Activated naive CD4-positive, alpha-beta T cell treated with anti-CD3 and anti-CD28 coated beads, Interleukin-2, amount 10 ng/mL, durations not matched to agents 7 days and 5 days (primary cell): ENCODE measurements at regions not wholly inside any gene's neighbourhood (a gene's known extent, or its start where the extent isn't known, plus 50 kb on each side); places are given as distances from the start of the nearest gene placed in this dataset.

Experiments
- CTCF ChIA-PET: fragments of 350-600 bp; sonication (Branson Sonifier 250); formaldehyde crosslinking; loops from one replicate; lab custom pipeline; 2021; ENCODE audit warnings: antibody characterized with exemption; lab: Charles Lee
- DNase-seq: peaks from one replicate; pipeline ENCODE4 v3.0.0-alpha.2; 2020
- H3K27ac Mint-ChIP-seq: one replicate; pipeline ENCODE4 v1.8.0; 2021; ENCODE audit warnings: mild to moderate bottlenecking, moderate library complexity, mixed read lengths
- H3K27me3 Mint-ChIP-seq: one replicate; pipeline ENCODE4 v1.8.0; 2021; ENCODE audit warnings: mild to moderate bottlenecking, mixed read lengths
- H3K36me3 Mint-ChIP-seq: one replicate; pipeline ENCODE4 v1.8.0; 2021; ENCODE audit warnings: mixed read lengths
- H3K4me1 Mint-ChIP-seq: one replicate; pipeline ENCODE4 v1.8.0; 2021; ENCODE audit warnings: mixed read lengths
- H3K4me3 Mint-ChIP-seq: one replicate; pipeline ENCODE4 v1.8.0; 2021; ENCODE audit warnings: mild to moderate bottlenecking, moderate library complexity, mixed read lengths
- H3K9me3 Mint-ChIP-seq: one replicate; pipeline ENCODE4 v1.8.0; 2021; ENCODE audit warnings: mixed read lengths

GRCh38 chr20:40148886-40149285, 540.1 kb downstream of the MAFB start:
- Mint-ChIP-seq H3K4me1 (no peaks in the 10 kb centered on the region), H3K36me3 (no peaks in the 10 kb centered on the region), H3K27ac (no peak overlapping the region), H3K9me3 (no peaks in the 10 kb centered on the region), H3K27me3 (no peaks in the 10 kb centered on the region), H3K4me3 (no peak overlapping the region)
- CTCF ChIA-PET, result no interaction called here
- no peak for DNase-seq

GRCh38 chr20:40146071-40146470, 543.0 kb downstream of the MAFB start:
- Mint-ChIP-seq H3K36me3 (no peaks in the 10 kb centered on the region), H3K9me3 (no peaks in the 10 kb centered on the region), H3K27ac (no peak overlapping the region), H3K4me3 (no peak overlapping the region), H3K27me3 (no peaks in the 10 kb centered on the region), H3K4me1 (no peaks in the 10 kb centered on the region)
- no peak for DNase-seq
- CTCF ChIA-PET, result no interaction called here

- Mint-ChIP-seq H3K36me3 (no peaks in the 10 kb centered on the region), H3K4me3 (no peak overlapping the region), H3K4me1 (no peaks in the 10 kb centered on the region), H3K9me3 (no peaks in the 10 kb centered on the region), H3K27ac (no peak overlapping the region), H3K27me3 (no peaks in the 10 kb centered on the region)
- no peak for DNase-seq
- CTCF ChIA-PET, result no interaction called here
Observed at GRCh38 chr20:40144581-40144980, 544.5 kb downstream of the MAFB start.

- Mint-ChIP-seq H3K9me3 (no peaks in the 10 kb centered on the region), H3K36me3 (no peaks in the 10 kb centered on the region), H3K4me1 (no peaks in the 10 kb centered on the region), H3K4me3 (no peak overlapping the region), H3K27ac (no peak overlapping the region), H3K27me3 (no peaks in the 10 kb centered on the region)
- no peak for DNase-seq
- CTCF ChIA-PET, result no interaction called here
Observed at GRCh38 chr20:40134176-40134575, 554.9 kb downstream of the MAFB start.

GRCh38 chr20:40120827-40121226, 568.2 kb downstream of the MAFB start:
- Mint-ChIP-seq H3K27ac (no peak overlapping the region), H3K27me3 (no peaks in the 10 kb centered on the region), H3K9me3 (no peaks in the 10 kb centered on the region), H3K4me3 (no peak overlapping the region), H3K36me3 (no peaks in the 10 kb centered on the region), H3K4me1 (no peaks in the 10 kb centered on the region)
- DNase-seq, result no peak
- CTCF ChIA-PET, result no interaction called here

GRCh38 chr20:40111282-40111681, 577.8 kb downstream of the MAFB start:
- CTCF ChIA-PET, result no interaction called here
- no peak overlapping the region for H3K4me3 Mint-ChIP-seq
- DNase-seq, result no peak
- H3K27me3 Mint-ChIP-seq, result no peaks in the 10 kb centered on the region
- no peaks in the 10 kb centered on the region for H3K9me3 Mint-ChIP-seq
- H3K27ac Mint-ChIP-seq, result no peak overlapping the region
- H3K4me1 Mint-ChIP-seq, result no peaks in the 10 kb centered on the region
- no peaks in the 10 kb centered on the region for H3K36me3 Mint-ChIP-seq

- no peak overlapping the region for H3K4me3 Mint-ChIP-seq
- H3K9me3 Mint-ChIP-seq, result no peaks in the 10 kb centered on the region
- H3K4me1 Mint-ChIP-seq, result no peaks in the 10 kb centered on the region
- no peaks in the 10 kb centered on the region for H3K36me3 Mint-ChIP-seq
- CTCF ChIA-PET, result no interaction called here
- no peak for DNase-seq
- H3K27me3 Mint-ChIP-seq, result no peaks in the 10 kb centered on the region
- H3K27ac Mint-ChIP-seq, result no peak overlapping the region
Observed at GRCh38 chr20:40110311-40110831, 578.7 kb downstream of the MAFB start.

GRCh38 chr20:40109136-40109535, 579.9 kb downstream of the MAFB start:
- CTCF ChIA-PET, result no interaction called here
- no peak for DNase-seq
- H3K4me3 Mint-ChIP-seq, result no peak overlapping the region
- H3K9me3 Mint-ChIP-seq, result no peaks in the 10 kb centered on the region
- H3K27me3 Mint-ChIP-seq, result no peaks in the 10 kb centered on the region
- H3K36me3 Mint-ChIP-seq, result no peaks in the 10 kb centered on the region
- H3K4me1 Mint-ChIP-seq, result no peaks in the 10 kb centered on the region
- no peak overlapping the region for H3K27ac Mint-ChIP-seq

- no peak overlapping the region for H3K4me3 Mint-ChIP-seq
- no peaks in the 10 kb centered on the region for H3K4me1 Mint-ChIP-seq
- H3K9me3 Mint-ChIP-seq, result no peaks in the 10 kb centered on the region
- no peak overlapping the region for H3K27ac Mint-ChIP-seq
- no peaks in the 10 kb centered on the region for H3K36me3 Mint-ChIP-seq
- DNase-seq, result no peak
- H3K27me3 Mint-ChIP-seq, result no peaks in the 10 kb centered on the region
- CTCF ChIA-PET, result no interaction called here
Observed at GRCh38 chr20:40108321-40108720, 580.7 kb downstream of the MAFB start.

GRCh38 chr20:40104959-40105358, 584.1 kb downstream of the MAFB start:
- DNase-seq, result no peak
- Mint-ChIP-seq H3K36me3 (no peaks in the 10 kb centered on the region), H3K27me3 (no peaks in the 10 kb centered on the region), H3K4me1 (no peaks in the 10 kb centered on the region), H3K4me3 (no peak overlapping the region), H3K27ac (no peak overlapping the region), H3K9me3 (no peaks in the 10 kb centered on the region)
- CTCF ChIA-PET, result no interaction called here

GRCh38 chr20:40103420-40103819, 585.6 kb downstream of the MAFB start:
- H3K9me3 Mint-ChIP-seq, result no peaks in the 10 kb centered on the region
- H3K27ac Mint-ChIP-seq, result no peak overlapping the region
- no peaks in the 10 kb centered on the region for H3K4me1 Mint-ChIP-seq
- DNase-seq, result no peak
- H3K36me3 Mint-ChIP-seq, result no peaks in the 10 kb centered on the region
- CTCF ChIA-PET, result no interaction called here
- no peak overlapping the region for H3K4me3 Mint-ChIP-seq
- H3K27me3 Mint-ChIP-seq, result no peaks in the 10 kb centered on the region

- Mint-ChIP-seq H3K4me3 (no peak overlapping the region), H3K4me1 (no peaks in the 10 kb centered on the region), H3K9me3 (no peaks in the 10 kb centered on the region), H3K36me3 (no peaks in the 10 kb centered on the region), H3K27ac (no peak overlapping the region), H3K27me3 (no peaks in the 10 kb centered on the region)
- DNase-seq, result no peak
- CTCF ChIA-PET, result no interaction called here
Observed at GRCh38 chr20:40101560-40101959, 587.5 kb downstream of the MAFB start.

- H3K27ac Mint-ChIP-seq, result no peak overlapping the region
- no peaks in the 10 kb centered on the region for H3K27me3 Mint-ChIP-seq
- H3K9me3 Mint-ChIP-seq, result no peaks in the 10 kb centered on the region
- no peak for DNase-seq
- no peaks in the 10 kb centered on the region for H3K4me1 Mint-ChIP-seq
- CTCF ChIA-PET, result no interaction called here
- H3K4me3 Mint-ChIP-seq, result no peak overlapping the region
- H3K36me3 Mint-ChIP-seq, result no peaks in the 10 kb centered on the region
Observed at GRCh38 chr20:40100261-40100660, 588.8 kb downstream of the MAFB start.

GRCh38 chr20:40090236-40090635, 598.8 kb downstream of the MAFB start:
- CTCF ChIA-PET, result no interaction called here
- no peak overlapping the region for H3K4me3 Mint-ChIP-seq
- no peaks in the 10 kb centered on the region for H3K36me3 Mint-ChIP-seq
- H3K9me3 Mint-ChIP-seq, result peaks cover 12% of the 10 kb centered on the region
- no peaks in the 10 kb centered on the region for H3K4me1 Mint-ChIP-seq
- H3K27me3 Mint-ChIP-seq, result no peaks in the 10 kb centered on the region
- H3K27ac Mint-ChIP-seq, result no peak overlapping the region
- DNase-seq, result no peak

GRCh38 chr20:40087496-40087895, 601.5 kb downstream of the MAFB start:
- no peaks in the 10 kb centered on the region for H3K36me3 Mint-ChIP-seq
- peaks cover 4% of the 10 kb centered on the region for H3K9me3 Mint-ChIP-seq
- H3K27ac Mint-ChIP-seq, result no peak overlapping the region
- CTCF ChIA-PET, result no interaction called here
- no peaks in the 10 kb centered on the region for H3K27me3 Mint-ChIP-seq
- no peak for DNase-seq
- H3K4me1 Mint-ChIP-seq, result no peaks in the 10 kb centered on the region
- no peak overlapping the region for H3K4me3 Mint-ChIP-seq

GRCh38 chr20:40085513-40085912, 603.5 kb downstream of the MAFB start:
- H3K9me3 Mint-ChIP-seq, result peaks cover 2% of the 10 kb centered on the region
- H3K4me3 Mint-ChIP-seq, result no peak overlapping the region

More at GRCh38 chr20:40085513-40085912, 603.5 kb downstream of the MAFB start:
- DNase-seq, result no peak
- Mint-ChIP-seq H3K27ac (no peak overlapping the region), H3K27me3 (no peaks in the 10 kb centered on the region), H3K4me1 (no peaks in the 10 kb centered on the region), H3K36me3 (no peaks in the 10 kb centered on the region)
- CTCF ChIA-PET, result no interaction called here
